ENCODE measurements at regions not wholly inside any gene's neighbourhood (a gene's known extent, or its start where the extent isn't known, plus 50 kb on each side); places are given as distances from the start of the nearest gene placed in this dataset.

DNA sequence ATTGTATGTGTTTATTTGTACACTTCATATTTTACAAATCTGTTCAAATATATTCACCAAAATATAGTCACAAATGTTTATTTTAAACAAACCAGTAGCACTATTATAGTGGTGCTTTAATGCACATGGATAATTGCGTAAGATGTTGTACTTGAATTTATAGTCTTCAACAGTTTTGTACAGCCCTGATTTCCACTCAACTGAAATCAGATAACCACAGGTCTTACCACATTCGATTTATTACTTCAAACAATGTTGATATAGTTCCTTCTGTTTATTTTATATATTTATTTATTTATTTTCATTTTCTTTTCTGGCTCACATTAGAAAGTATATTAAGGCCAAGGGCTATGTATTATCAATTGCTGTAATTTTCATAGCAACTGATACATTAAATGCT lies 99.4 kb upstream of the ZNF804A start:
- DNase-seq = no peak

DNA sequence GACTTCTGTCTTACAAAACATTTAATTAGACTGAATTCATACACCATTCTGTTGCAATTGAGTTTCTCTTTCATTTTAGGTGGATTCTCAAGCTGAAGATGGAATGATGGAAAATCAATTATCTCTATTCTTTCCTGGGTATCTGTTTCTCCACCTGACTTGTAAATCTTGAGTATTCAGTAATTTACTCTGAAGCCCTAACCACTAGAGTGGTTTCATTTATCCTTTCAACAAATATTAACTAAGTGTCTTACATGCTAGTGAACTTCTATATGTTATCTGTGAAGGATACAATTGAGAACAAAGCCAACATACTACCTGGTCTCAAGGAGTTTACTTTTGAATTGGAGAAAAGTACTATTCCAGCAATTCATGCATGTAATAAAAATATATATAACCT lies 94.1 kb upstream of the ZNF804A start:
- no peak for DNase-seq

DNA sequence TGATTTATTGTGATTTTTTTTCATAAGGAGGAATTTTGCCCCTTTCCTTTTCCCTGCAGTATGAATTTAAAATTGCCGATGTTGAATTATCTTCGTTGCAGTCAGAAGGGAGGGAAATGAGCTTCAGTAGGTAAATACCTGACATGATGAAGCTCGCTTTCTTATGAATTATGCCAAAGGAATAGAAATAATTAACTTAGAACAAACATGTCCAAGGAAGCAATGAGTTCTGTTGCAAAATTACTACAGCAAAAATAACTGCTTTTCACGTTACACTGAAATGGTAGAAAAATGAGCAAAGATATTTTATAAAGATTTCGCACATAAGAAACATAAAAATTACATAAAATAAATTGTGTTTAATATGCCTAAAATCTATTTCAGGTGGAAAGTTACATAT lies 91.1 kb upstream of the ZNF804A start:
- DNase-seq = no peak

DNA sequence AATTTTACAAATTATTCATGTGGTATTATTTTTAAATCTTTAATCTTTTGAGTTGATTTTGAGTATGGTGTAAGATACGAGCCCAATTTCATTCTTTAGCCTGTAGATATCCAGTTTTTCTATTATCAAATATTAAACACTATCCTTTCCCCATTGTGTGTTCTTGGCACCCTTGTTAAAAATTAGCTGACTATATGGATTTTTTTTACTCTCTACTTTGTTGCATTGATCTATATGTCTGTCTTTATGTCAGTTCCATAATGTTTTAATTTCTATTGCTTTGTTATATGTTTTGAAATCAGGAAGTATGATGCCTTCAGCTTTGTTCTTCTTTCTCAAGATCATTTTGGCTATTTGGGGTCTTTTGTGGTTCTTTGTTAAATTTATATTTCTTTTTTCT lies 80.9 kb upstream of the ZNF804A start:
- DNase-seq = no peak

DNA sequence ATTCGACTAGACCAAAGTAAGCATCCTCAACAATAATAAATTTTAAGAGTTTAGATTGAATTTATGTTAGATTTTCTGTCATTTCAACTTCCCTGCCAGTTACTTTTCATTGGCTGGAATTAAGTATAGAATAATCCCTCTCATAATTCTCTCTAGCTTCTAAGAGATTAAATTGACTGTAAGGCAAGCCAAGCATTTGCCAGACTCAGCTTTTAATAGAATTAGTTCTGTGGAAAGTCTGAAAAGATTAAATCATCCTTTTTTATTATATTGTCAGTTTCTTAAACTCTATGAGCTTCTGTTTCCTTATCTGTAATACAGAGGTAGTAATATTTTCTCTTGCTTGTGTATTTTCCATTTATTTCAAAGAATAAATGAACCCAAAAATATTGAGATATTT lies 77.9 kb upstream of the ZNF804A start:
- DNase-seq = no peak

DNA sequence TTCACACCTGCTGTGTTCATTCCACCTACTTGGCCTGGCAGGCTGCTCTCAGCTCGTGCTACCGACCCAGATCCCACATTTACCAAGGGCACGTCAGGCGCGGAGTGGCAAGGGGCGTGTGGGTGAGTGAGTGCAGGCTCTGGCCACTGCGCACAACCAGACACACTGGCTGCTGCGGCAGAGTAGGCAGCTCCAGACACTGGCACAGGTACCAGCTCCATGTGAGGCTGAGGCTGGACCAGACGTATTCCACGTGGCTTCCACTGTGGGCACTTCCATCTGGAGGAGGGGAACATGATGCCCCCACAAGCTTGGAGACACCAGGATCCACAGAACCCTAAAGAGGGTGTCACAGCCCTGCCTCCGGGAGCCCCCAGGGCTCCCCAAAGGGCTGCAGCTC lies 74.6 kb upstream of the ZNF804A start:
- DNase-seq = no peak

DNA sequence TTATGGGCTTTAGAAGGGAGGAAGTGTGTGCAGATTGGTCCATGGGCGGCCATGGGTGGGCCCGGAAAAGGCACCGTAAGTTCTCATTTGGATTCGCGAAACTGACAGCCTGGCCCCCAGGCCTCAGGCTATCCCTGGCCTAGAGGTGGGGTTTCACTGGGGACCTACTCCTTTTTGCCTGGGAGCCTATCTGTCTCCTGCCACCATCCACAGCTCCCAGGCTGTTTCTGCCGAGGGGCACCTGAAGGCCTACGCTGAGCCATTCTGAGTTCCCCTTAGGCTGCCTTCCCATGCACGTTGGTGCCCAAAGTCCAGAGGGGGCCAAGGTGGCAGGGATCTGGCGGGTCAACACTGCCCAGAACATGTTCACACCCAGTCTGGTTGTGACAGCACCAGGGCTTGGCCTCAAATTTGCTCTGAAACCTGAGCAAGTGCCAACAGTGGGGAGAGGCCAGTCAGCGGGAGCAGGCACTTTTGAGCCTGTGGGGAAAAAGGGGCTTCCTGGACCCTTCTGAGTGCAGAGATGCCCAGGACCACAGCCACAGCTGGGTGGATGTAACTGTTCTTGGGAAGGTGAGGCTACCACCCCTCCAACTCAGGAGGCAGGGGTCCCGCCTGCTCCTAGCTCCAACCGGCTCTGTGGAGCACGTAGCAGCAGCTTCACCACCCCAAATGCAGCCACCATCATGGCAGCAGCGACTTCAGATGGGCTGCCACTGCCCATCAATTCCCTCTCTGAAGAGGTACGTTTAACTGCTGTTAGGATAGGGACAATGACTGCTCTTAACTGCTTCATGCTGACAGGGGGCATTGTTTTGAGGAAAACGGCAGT lies 73.6 kb upstream of the ZNF804A start:
- DNase-seq = no peak

DNA sequence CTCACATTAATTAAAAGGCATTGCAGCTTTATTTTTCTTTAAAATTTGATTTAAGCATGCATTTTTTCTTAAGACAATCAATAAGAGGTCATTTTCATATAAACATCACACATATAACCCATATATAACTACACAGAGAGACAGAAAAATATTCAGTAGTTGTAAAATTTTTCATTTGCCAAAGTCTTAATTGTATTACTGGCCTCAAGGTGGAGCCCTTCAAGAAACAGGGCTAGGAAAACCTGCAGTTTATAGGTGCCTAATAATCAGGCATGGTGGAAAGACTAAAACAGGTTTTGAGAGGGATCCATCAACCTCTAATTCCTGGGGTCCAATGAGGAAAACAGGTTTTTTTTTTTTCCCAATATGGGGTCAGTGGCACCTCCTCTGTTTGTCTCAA lies 71.3 kb upstream of the ZNF804A start:
- DNase-seq = no peak

DNA sequence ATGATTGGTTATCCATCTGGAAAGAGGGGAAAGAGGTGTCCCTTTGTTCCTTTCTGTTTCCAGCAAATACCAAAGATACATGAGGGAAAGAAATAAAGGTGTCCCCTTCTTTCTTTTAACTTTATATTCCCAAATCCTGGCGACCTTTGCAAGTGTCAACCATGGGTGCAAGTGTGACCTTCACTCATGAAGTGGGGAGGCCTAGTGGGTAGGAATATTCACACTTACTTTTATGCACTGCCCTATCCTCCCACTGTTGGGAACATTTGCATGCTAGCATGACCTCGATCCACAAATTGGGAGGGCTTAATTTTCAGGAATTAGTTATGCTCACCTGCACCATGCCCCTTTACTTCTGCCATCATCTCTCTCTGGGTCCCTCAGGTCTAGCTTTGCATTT lies 70.2 kb upstream of the ZNF804A start:
- no peak for DNase-seq

DNA sequence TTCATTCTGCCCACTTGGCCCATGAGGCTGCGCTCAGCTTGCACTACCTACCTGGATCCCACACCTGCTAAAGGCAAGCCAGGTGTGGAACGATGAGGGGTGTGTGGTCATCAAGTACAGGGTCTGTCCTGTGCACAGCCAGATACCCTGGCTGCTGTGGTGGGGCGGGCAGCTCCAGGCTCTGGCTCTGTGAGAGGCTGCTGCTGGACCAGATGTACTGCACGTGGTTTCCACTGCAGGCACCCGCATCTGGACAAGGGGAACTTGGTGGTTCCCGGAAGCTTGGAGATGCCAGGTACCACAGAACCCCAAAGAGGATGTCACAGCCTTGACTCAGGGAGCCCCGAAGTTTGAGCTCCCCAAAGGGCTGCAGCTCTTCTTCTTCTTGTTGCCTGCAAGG lies 68.1 kb upstream of the ZNF804A start:
- DNase-seq = no peak

DNA sequence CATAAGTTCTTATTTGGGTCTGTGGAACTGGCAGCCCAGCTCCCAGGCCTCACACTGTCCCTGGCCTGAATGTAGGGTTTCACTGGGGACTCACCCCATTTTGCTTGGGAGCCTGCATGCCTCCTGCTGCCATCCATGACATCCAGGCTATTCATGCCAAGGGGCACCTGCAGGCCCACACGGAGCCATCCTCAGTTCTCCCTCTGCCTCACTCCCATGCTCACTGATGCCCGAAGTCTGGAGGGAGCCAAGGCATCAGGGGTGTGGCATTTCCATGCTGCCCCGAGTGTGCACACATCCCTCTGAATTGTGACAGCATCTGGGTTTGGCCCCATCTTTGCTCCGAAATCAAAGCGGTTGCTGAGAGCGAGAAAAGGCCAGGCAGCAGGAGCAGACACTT lies 67.4 kb upstream of the ZNF804A start:
- no peak for DNase-seq

DNA sequence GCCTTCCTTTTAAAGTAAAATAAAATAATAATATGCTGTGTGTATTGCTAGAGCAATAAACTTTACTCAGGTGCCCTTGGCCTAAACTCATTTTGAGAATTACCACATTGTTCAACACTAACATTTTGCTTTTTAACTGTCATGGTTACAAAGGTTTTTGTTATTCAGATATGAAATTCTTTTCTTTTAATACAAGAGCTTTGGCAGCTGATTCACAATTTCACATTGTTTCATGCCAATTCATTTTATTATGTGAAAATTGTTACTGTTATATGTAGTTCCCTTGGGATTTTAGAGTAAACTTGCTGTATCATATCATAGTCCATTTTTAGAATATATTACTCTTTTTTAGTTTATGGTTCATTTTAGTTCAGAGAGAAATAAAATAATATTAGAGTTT lies 65.8 kb upstream of the ZNF804A start:
- no peak for DNase-seq

DNA sequence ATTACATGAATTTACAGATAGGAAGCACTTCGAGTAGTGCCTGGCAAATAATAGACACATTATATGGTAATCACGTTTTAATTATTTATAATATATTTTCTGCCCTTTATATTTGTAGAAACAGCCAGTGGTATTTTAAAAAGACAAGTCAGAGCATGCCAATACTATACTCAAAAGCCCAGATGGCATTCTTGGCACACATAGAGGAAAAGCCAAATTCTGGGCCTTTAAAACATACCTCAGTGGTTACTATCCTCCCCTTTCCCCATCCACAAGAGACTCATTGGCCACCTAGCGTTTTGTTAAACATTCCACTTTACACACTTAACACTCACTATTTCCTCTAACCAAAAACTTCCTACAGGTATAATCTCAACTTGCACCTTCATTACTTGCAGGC lies 63.3 kb upstream of the ZNF804A start:
- DNase-seq = no peak

DNA sequence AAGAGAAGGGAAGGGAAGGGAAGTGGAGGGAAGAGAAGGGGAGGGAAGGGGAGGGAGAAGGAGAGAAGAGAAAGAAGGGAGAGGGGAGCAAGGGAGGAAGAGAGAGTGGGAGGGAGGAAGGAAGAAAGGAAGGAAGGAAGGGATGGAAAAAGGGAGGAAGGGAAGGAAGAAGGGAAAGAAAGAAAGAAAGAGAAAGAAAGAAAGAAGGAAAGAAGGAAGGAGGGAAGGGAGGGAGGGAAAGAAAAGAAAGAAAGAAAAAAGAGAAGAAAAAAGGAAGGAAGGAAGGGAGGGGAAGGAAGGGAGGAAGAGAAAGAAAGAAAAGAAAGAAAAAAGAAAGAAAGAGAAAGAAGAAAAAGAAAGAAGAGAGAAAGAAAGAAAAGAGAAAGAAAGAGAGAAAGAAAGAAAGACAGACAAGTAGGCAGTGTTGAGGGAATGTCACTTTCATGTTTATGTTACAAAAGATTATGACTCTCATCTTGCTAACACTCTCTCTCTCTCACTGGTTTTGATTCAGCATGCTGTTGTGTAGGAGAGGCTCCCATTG lies 58.0 kb upstream of the ZNF804A start:
- DNase-seq = no peak

DNA sequence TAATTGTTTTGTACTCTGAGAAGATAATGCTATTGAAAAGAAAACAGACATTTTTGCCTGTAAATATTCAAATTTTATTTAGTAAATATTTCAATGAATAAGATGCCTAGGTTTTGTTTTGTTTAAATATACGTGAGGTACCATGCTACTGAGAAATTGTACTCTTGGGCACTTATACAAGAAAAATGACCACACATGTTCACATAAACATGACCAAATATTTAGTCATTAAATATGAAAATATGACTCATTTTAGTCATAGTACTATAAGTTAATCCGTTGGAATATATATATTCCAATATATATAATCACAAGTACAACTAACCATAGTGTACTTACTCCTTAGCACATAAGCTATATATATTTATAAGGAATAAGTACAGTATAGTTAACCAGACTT lies 56.7 kb upstream of the ZNF804A start:
- no peak for DNase-seq

DNA sequence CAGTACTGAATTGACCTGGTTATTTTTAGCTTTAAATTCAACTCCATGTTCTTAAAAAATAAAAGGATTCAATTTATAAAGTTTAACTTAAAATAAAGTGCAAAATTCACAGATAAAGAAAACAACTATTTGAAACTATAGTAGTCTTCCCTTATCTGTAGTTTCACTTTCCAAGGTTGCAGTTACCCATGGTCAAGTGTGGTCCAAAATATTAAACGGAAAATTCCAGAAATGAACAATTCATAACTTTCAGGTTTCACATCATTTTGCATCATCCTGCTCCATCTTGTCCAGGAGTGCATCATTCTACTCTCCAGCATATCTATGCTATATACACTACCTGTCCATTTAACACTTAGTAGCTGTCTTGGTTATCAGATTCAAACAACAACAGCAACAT lies 54.5 kb upstream of the ZNF804A start:
- no peak for DNase-seq

Measured in NCI-H2081 treated with DMSO at 0.1 percent for 48 hours (cell line).